GM19351 (cell line): ENCODE measurements at regions not wholly inside any gene's neighbourhood (a gene's known extent, or its start where the extent isn't known, plus 50 kb on each side); places are given as distances from the start of the nearest gene placed in this dataset.
A peak's percentile ranks its signal among the peaks of the same experiment; 100 is the strongest.

Experiments used
- ATAC-seq: cut with Tn5 transposase; IDR thresholded peaks from one replicate; pipeline ENCODE4 v1.9.1; 2021; ENCODE audit warnings: mild to moderate bottlenecking, moderate library complexity; ENCODE audit not compliant: unreplicated experiment

GRCh38 chrX:45714866-45715265 lies 514.2 kb upstream of the DIPK2B start:
- peak; percentile 33 for ATAC-seq

- ATAC-seq, result no peak
Measured at GRCh38 chrX:45712067-45712466, 511.4 kb upstream of the DIPK2B start.

GRCh38 chrX:45711231-45711630 lies 510.6 kb upstream of the DIPK2B start:
- no peak for ATAC-seq

GRCh38 chrX:45710081-45710801 lies 509.6 kb upstream of the DIPK2B start:
- ATAC-seq, result peak; percentile 81

- no peak for ATAC-seq
Measured at GRCh38 chrX:45709381-45709780, 508.7 kb upstream of the DIPK2B start.

GRCh38 chrX:45699158-45699557 lies 498.5 kb upstream of the DIPK2B start:
- ATAC-seq, result no peak

DNA sequence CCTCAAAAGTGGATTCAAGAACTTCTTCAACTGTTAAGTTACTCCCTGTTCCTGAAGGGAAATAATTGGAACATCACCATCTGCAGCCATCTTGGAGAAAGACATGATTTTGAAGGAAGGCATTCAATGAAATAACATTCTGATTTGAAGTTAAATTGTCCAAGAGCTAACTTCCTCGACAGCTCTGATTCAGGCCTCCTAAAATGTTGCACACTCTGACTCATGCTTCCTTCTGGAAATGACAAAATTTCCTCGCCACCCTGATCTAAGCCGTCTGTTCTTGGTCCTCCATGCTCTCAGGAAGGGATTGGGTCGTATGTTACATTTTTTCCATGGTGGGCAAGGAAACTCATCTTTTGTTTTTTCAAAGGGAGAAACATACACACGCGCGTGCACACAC lies 496.9 kb upstream of the DIPK2B start:
- ATAC-seq, result no peak

DNA sequence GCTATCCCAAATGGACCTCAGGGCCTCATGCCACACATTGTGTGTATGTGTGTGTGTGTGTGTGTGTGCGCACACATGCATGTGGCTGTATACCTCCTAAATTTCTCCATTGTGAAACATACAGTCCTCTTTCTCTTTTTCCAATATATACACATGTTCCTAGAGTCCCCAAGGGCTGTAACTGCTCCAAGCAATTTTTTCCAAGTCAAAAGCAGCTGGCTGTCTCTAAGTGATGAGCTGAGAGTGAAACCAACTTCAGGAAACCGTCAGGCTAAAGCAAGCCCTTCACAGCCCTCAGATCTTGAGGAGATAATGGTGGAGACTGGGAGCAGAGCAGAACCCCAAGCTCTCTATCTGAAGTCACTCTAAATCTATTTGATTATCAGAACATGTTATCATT lies 496.1 kb upstream of the DIPK2B start:
- ATAC-seq, result no peak

DNA sequence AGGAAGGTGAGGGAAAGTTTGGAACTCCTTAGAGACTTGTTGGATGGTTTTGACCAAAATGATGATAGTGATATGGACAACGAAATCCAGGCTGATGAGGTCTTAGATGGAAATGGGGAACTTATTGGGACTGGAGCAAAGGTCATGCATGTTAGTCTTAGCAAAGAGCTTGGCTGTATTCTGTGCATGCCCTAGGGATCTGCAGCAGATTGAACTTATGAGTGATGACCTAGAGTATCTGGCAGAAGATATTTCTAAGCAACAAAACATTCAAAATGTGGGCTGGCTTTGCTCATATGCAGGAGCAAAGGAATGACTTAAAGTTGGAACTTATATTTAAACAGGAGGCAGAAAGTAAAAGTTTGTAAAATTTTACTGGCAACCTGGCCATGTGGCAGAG lies 489.3 kb upstream of the DIPK2B start:
- ATAC-seq, result no peak

GRCh38 chrX:45683914-45684313 lies 483.2 kb upstream of the DIPK2B start:
- ATAC-seq, result no peak

DNA sequence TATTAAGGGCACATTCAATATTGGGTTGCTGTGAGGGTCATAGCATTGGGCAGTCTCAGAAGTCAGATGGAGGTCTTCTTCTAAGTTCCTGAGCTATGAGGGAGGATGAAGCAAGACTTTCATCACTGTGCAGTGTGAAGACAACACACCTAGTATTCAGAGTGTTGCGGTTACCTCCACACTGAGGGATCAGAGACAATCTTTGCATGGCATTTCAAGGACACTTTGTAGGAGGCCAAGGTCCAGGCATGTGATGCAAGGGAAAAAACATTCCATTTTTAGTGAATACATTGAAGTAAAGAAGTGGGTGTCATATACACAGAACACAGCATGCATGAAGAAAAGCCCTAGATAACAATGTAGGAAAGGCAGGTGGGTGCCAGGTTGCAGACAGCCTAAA lies 481.2 kb upstream of the DIPK2B start:
- ATAC-seq, result no peak

GRCh38 chrX:45669715-45670340 lies 469.2 kb upstream of the DIPK2B start:
- no peak for ATAC-seq

DNA sequence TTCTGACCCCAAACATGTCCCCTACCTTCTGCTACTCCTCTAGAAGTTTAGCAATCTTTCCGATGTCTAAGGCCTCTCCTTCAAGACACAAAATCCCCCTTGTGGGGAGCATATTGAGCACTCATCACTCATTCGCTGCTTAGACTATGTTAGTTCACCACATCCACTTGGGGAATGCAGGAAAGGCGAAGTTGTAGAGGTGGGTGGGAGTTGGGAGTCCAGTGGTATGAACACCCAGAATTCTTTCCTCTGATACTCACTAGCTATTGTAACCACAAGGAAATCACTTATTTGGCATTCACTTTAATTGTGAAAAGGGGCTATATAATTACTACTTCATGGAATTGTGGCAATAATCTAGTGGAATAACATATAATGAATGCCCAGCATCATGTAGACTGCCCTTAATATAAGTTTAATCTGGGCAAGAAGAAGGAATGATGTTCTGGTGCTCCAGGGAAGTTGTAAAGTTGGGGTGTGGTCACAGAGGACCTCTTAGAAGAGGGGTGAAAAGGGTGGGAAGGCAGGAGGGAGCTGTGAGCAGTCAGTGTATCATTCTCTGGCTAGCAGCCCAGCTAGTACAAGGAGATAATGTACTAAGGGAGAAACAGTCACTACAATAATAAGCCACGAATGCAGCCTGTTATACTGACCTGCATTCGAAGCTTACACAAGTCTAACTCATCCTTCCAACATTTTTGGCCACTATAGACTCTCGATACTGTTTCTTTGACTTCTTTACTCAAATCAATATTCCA lies 468.2 kb upstream of the DIPK2B start:
- no peak for ATAC-seq

GRCh38 chrX:45667666-45668065 lies 467.0 kb upstream of the DIPK2B start:
- ATAC-seq, result no peak

GRCh38 chrX:45664727-45665290 lies 464.1 kb upstream of the DIPK2B start:
- no peak for ATAC-seq

- no peak for ATAC-seq
Measured at GRCh38 chrX:45660477-45660876, 459.8 kb upstream of the DIPK2B start.

DNA sequence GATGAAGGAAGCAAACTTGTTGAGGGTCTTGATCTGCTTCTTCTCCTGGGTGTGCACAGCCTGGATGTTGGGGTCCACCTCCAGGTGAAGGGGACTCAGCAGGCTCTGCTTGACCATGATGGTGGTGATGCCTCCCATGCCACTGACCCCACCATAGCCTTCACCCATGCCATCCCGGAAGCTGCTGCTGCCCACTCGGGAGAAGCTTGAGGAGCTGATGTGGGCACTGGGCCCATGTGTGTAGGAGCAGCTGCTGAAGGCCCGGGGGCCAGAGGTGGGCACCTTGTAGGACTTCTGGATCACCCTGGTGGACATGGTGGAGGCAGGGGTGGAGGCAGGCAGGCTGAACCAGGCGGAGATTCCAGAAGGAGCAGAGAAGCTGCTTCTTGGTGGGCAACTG lies 432.7 kb upstream of the DIPK2B start:
- ATAC-seq, result no peak

DNA sequence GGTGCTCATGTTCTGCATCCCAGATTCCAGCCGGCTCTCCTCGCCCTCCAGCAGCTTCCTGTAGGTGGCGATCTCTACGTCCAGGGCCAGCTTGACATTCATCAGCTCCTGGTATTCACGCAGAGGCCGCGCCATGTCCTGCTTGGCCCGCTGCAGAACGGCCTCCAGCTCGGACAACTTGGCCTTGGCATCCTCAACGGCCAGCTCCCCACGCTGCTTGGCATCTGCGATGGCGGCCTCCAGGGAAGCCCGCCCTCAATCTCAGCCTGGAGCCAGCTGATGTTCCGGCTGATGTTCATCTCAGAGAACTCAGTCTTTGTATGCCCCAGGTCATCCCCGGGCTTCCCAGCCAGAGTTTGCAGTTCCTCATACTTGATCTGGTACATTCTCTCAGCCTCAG lies 431.8 kb upstream of the DIPK2B start:
- ATAC-seq, result no peak

GRCh38 chrX:45630078-45630477 lies 429.4 kb upstream of the DIPK2B start:
- ATAC-seq, result no peak

DNA sequence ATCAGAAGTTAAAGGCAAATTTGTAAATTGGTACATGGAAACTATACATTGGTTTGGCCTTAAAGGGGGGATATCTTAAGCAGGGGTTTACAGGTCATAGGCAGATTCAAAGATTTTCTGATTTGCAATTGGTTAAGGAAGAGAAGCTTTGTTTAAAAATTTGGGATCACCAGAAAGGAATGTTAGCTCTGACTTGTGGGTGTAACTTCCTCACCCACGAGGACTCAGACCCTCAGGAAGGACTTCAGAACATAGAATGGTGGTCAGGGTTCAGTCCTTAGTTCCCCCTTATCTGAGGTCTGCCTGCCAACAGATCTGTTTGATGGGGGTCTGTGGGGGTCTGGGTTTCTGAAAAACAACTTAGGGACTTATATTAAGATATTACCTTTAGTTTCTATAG lies 427.4 kb upstream of the DIPK2B start:
- ATAC-seq, result no peak

DNA sequence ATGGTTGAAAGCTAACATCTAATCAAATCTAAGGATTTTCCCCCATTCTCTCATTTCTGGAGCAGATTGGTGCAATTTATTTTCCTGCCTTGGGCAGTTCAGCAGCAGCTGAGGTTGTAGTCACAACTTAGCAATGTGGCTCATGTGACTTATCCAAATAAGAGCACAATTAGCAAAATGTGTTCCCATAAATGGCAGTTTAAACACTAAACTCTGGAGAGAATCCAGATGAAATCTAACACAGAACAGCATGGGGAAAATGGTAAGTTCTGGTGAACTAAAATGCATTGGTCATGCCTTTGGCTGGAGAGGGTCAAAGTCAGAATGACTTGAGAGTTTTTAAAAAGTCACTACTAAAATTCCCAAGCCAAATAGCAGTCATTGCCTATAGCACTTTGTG lies 422.6 kb upstream of the DIPK2B start:
- no peak for ATAC-seq

- ATAC-seq, result no peak
Measured at GRCh38 chrX:45622538-45622937, 421.9 kb upstream of the DIPK2B start.
